ENCODE measurements at regions not wholly inside any gene's neighbourhood (a gene's known extent, or its start where the extent isn't known, plus 50 kb on each side); places are given as distances from the start of the nearest gene placed in this dataset.

- TF ChIP-seq ZNF77 (CRISPR knock-in tag; IDR thresholded peaks at IDR 0.05) (no peak), ELF1 (tag; IDR thresholded peaks at IDR 0.05) (peak; percentile 85), JUN (IDR thresholded peaks at IDR 0.05; ENCODE audit: borderline replicate concordance, low read depth, low read length) (peak; percentile 84; the same call in 1 of the 2 replicates), JUN (CRISPR knock-in tag; IDR thresholded peaks at IDR 0.05; ENCODE audit: borderline replicate concordance) (peak; percentile 85; the same call in 1 of the 2 replicates), WHSC1 (IDR thresholded peaks at IDR 0.05; ENCODE audit: low read length) (no peak), IRF9 (tag; IDR thresholded peaks at IDR 0.05) (peak; percentile 86; the same call in 1 of the 2 replicates), MCM7 (IDR thresholded peaks at IDR 0.05) (no peak), CBFA2T3 (IDR thresholded peaks at IDR 0.05) (peak; percentile 88), ARNT (IDR thresholded peaks at IDR 0.05) (no peak; a peak in 3 of 4 replicates), ZNF655 (CRISPR knock-in tag; IDR thresholded peaks at IDR 0.05) (no peak), ZNF764 (CRISPR knock-in tag; IDR thresholded peaks at IDR 0.05; ENCODE audit: low read depth) (0 out of 2 replicates have a peak, but pooled peaks have one; percentile 33), ETV1 (tag; conservative IDR thresholded peaks at IDR 0.05; ENCODE audit: low read depth) (peak; percentile 82), NFIX (CRISPR knock-in tag; IDR thresholded peaks at IDR 0.05; ENCODE audit: low read depth) (no peak), POU5F1 (IDR thresholded peaks at IDR 0.05; ENCODE audit: borderline replicate concordance, low read depth, low read length, partially characterized antibody) (no peak), STAT6 (CRISPR knock-in tag; IDR thresholded peaks at IDR 0.05) (no peak), SLC30A9 (CRISPR knock-in tag; IDR thresholded peaks at IDR 0.05) (no peak), ZNF324 (CRISPR knock-in tag; IDR thresholded peaks at IDR 0.05) (0 out of 2 replicates have a peak, but pooled peaks have one; percentile 47), ZKSCAN1 (IDR thresholded peaks at IDR 0.05; ENCODE audit: low read depth, low read length) (no peak), THRA (IDR thresholded peaks at IDR 0.05) (0 out of 2 replicates have a peak, but pooled peaks have one; percentile 57), ZNF384 (IDR thresholded peaks at IDR 0.05; ENCODE audit: low read depth, low read length) (peak; percentile 6; the same call in 1 of the 2 replicates), GABPA (tag; conservative IDR thresholded peaks at IDR 0.05; ENCODE audit: low read depth) (peak; percentile 80), HEY1 (CRISPR knock-in tag; IDR thresholded peaks at IDR 0.05; ENCODE audit: borderline replicate concordance) (no peak), CAMTA2 (CRISPR knock-in tag; conservative IDR thresholded peaks at IDR 0.05) (no peak)
Observed at GRCh38 chr4:38529189-38530115, 134.5 kb upstream of the KLF3 start (continued).

Measured in K562 (cell line).